HEK293 (cell line): ENCODE measurements at regions not wholly inside any gene's neighbourhood (a gene's known extent, or its start where the extent isn't known, plus 50 kb on each side); places are given as distances from the start of the nearest gene placed in this dataset.

Experiments used
- CTCF ChIA-PET: fragments of 350-600 bp; formaldehyde crosslinking; extraction: SDS; loops from one replicate; lab custom pipeline; 2021; ENCODE audit warnings: antibody characterized with exemption; lab: Yijun Ruan, JAX
- POLR2A ChIA-PET: fragments of 300-600 bp; formaldehyde crosslinking; extraction: SDS; loops from one replicate; lab custom pipeline; 2020; ENCODE audit warnings: antibody characterized with exemption, inconsistent platforms; lab: Yijun Ruan, JAX
- H3K27ac ChIP-seq: fragments of 200-500 bp; sonication (Bioruptor generic); 2 replicates; pipeline ENCODE4 v1.5.1; 2014; ENCODE audit warnings: low read depth, low read length, control low read depth, inconsistent platforms; ENCODE audit errors: extremely low read depth
- H3K36me3 ChIP-seq, 2 experiments: fragments of 200-500 bp in 1 of 2; sonication (Bioruptor generic) in 1 of 2; 1 replicate in 1 of 2; 2 replicates in 1 of 2; pipeline ENCODE4 v1.5.1; 2014 to 2017; ENCODE audit warnings: inconsistent platforms in 2 of 2, low read length in 2 of 2; ENCODE audit not compliant: control insufficient read depth in 2 of 2, insufficient read depth in 1 of 2
- H3K4me1 ChIP-seq: fragments of 200-500 bp; sonication (Bioruptor generic); 2 replicates; pipeline ENCODE4 v1.5.1; 2014; ENCODE audit warnings: mild to moderate bottlenecking, low read length, inconsistent platforms; ENCODE audit not compliant: control insufficient read depth, insufficient read depth
- H3K4me3 ChIP-seq: 2 replicates; pipeline ENCODE4 v1.5.1; 2011; ENCODE audit warnings: low read depth, mild to moderate bottlenecking, control low read depth, low read length, moderate library complexity
- H3K9me3 ChIP-seq: fragments of 200-500 bp; sonication (Bioruptor generic); 2 replicates; pipeline ENCODE4 v1.5.1; 2014; ENCODE audit warnings: low read depth, low read length, inconsistent platforms; ENCODE audit not compliant: control insufficient read depth, insufficient read depth
- BCL11A ChIP-seq: fragments of 450-650 bp; formaldehyde crosslinking; IDR thresholded peaks from 2 replicates; pipeline ENCODE4 v1.5.1; 2016; ENCODE audit warnings: low read depth, missing biosample characterization, missing genetic modification characterization
- BCL11B ChIP-seq: fragments of 450-650 bp; formaldehyde crosslinking; IDR thresholded peaks from 2 replicates; pipeline ENCODE4 v1.5.1; 2016; ENCODE audit warnings: low read depth, missing biosample characterization, missing genetic modification characterization
- KLF16 ChIP-seq: fragments of 450-650 bp; formaldehyde crosslinking; IDR thresholded peaks from 2 replicates; pipeline ENCODE4 v1.5.1; 2017; ENCODE audit warnings: missing biosample characterization, missing genetic modification characterization
- SALL2 ChIP-seq: fragments of 450-650 bp; formaldehyde crosslinking; IDR thresholded peaks from 2 replicates; pipeline ENCODE4 v1.5.0; 2017; ENCODE audit warnings: missing biosample characterization, mild to moderate bottlenecking, missing genetic modification characterization, borderline replicate concordance
- SETDB1 ChIP-seq: IDR thresholded peaks from one replicate; pipeline ENCODE4 v1.6.1; 2017; ENCODE audit warnings: mild to moderate bottlenecking, low read length, moderate library complexity, mixed read lengths; ENCODE audit not compliant: insufficient read length
- SP3 ChIP-seq: fragments of 450-650 bp; formaldehyde crosslinking; IDR thresholded peaks from 2 replicates; pipeline ENCODE4 v1.5.1; 2016; ENCODE audit warnings: missing biosample characterization, missing genetic modification characterization
- TCF7L2 ChIP-seq: IDR thresholded peaks from 2 replicates; pipeline ENCODE4 v1.6.1; 2011; ENCODE audit warnings: low read depth, mild to moderate bottlenecking, inconsistent platforms, low read length, moderate library complexity, borderline replicate concordance
- ZNF114 ChIP-seq: fragments of 450-650 bp; formaldehyde crosslinking; IDR thresholded peaks from 2 replicates; pipeline ENCODE4 v1.5.0; 2017; ENCODE audit warnings: missing biosample characterization, missing genetic modification characterization
- ZNF16 ChIP-seq: fragments of 450-650 bp; formaldehyde crosslinking; IDR thresholded peaks from 2 replicates; pipeline ENCODE4 v1.5.1; 2016; ENCODE audit warnings: low read depth, missing biosample characterization, missing genetic modification characterization
- ZNF2 ChIP-seq: fragments of 450-650 bp; formaldehyde crosslinking; IDR thresholded peaks from 2 replicates; pipeline ENCODE4 v1.5.1; 2016; ENCODE audit warnings: missing biosample characterization, missing genetic modification characterization
- ZNF366 ChIP-seq: fragments of 450-650 bp; formaldehyde crosslinking; conservative IDR thresholded peaks from 2 replicates; pipeline ENCODE4 v1.5.1; 2016; ENCODE audit warnings: missing biosample characterization, missing genetic modification characterization
- ZNF433 ChIP-seq: fragments of 450-650 bp; formaldehyde crosslinking; IDR thresholded peaks from 2 replicates; pipeline ENCODE4 v1.5.1; 2016; ENCODE audit warnings: missing biosample characterization, missing genetic modification characterization, low read depth
- ZNF518A ChIP-seq: fragments of 450-650 bp; formaldehyde crosslinking; conservative IDR thresholded peaks from 2 replicates; pipeline ENCODE4 v1.5.1; 2016; ENCODE audit warnings: low read depth, missing biosample characterization, missing genetic modification characterization
- ZNF530 ChIP-seq: fragments of 450-650 bp; formaldehyde crosslinking; IDR thresholded peaks from 2 replicates; pipeline ENCODE4 v1.5.1; 2016; ENCODE audit warnings: low read depth, missing biosample characterization, missing genetic modification characterization
- ZNF544 ChIP-seq: fragments of 450-650 bp; formaldehyde crosslinking; IDR thresholded peaks from 2 replicates; pipeline ENCODE4 v1.5.0; 2017; ENCODE audit warnings: missing biosample characterization, missing genetic modification characterization
- ZNF585B ChIP-seq: fragments of 450-650 bp; formaldehyde crosslinking; IDR thresholded peaks from 2 replicates; pipeline ENCODE4 v1.5.1; 2016; ENCODE audit warnings: missing biosample characterization, missing genetic modification characterization
- ZNF600 ChIP-seq: fragments of 450-650 bp; formaldehyde crosslinking; IDR thresholded peaks from 2 replicates; pipeline ENCODE4 v1.5.1; 2016; ENCODE audit warnings: missing biosample characterization, missing genetic modification characterization
- ZNF701 ChIP-seq: fragments of 450-650 bp; formaldehyde crosslinking; IDR thresholded peaks from 2 replicates; pipeline ENCODE4 v1.5.1; 2016; ENCODE audit warnings: missing biosample characterization, missing genetic modification characterization
- ZNF785 ChIP-seq: fragments of 450-650 bp; formaldehyde crosslinking; IDR thresholded peaks from 2 replicates; pipeline ENCODE4 v1.5.1; 2016; ENCODE audit warnings: missing biosample characterization, missing genetic modification characterization
- ZNF791 ChIP-seq: fragments of 450-650 bp; formaldehyde crosslinking; IDR thresholded peaks from 2 replicates; pipeline ENCODE4 v1.5.1; 2016; ENCODE audit warnings: missing biosample characterization, missing genetic modification characterization
- ZSCAN4 ChIP-seq: fragments of 450-650 bp; formaldehyde crosslinking; IDR thresholded peaks from 2 replicates; pipeline ENCODE4 v1.5.1; 2017; ENCODE audit warnings: missing biosample characterization, missing genetic modification characterization
- TF ChIP-seq, protein P1 (sequence below): fragments of 450-650 bp; formaldehyde crosslinking; IDR thresholded peaks from 2 replicates; pipeline ENCODE4 v1.5.1; 2016; ENCODE audit warnings: missing biosample characterization, missing genetic modification characterization

DNA sequence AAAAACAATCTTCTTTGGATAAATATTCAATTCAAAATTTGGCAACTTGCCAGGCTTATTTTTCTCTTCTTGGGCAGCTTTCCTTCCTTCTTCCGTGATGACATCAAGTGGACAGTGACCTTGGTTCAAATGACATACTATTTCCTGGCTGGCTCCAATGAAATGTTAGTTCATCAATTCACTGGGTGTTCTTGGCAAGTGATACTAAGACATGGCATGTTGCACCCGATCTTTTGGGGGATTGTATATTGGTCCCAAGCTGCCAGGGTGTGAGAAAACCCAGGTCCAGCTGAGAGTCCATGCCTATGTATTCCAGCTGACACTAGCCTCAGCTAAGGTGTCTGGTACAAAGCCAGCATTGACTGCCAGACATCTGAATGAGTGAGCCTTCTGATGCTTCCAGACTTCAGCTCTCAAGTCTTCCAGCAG lies 252.9 kb downstream of the MAT2B start:
- ChIA-PET POLR2A (no interaction called here), CTCF (no interaction called here)
- Histone ChIP-seq H3K4me3 (no peak overlapping the region), H3K4me1 (no peaks in the 10 kb centered on the region), H3K9me3 (no peaks in the 10 kb centered on the region), H3K27ac (no peak overlapping the region), H3K36me3 (no peaks in the 10 kb centered on the region)
- no peak for TF ChIP-seq TCF7L2
- no peak for TF ChIP-seq ZNF530 (tag by site-specific recombination)
- TF ChIP-seq, protein P1, sequence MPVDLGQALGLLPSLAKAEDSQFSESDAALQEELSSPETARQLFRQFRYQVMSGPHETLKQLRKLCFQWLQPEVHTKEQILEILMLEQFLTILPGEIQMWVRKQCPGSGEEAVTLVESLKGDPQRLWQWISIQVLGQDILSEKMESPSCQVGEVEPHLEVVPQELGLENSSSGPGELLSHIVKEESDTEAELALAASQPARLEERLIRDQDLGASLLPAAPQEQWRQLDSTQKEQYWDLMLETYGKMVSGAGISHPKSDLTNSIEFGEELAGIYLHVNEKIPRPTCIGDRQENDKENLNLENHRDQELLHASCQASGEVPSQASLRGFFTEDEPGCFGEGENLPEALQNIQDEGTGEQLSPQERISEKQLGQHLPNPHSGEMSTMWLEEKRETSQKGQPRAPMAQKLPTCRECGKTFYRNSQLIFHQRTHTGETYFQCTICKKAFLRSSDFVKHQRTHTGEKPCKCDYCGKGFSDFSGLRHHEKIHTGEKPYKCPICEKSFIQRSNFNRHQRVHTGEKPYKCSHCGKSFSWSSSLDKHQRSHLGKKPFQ = no peak
- no peak for TF ChIP-seq ZNF544 (tag by site-specific recombination)
- TF ChIP-seq ZNF518A (tag by site-specific recombination) = no peak
- TF ChIP-seq ZNF114 (tag by site-specific recombination) = no peak
- no peak for TF ChIP-seq ZNF16 (tag by site-specific recombination)
- no peak for TF ChIP-seq ZNF366
- no peak for TF ChIP-seq KLF16 (tag by site-specific recombination)
- no peak for TF ChIP-seq SALL2 (tag by site-specific recombination)
- no peak for TF ChIP-seq BCL11B (tag by site-specific recombination)
- TF ChIP-seq SETDB1 = no peak
- no peak for TF ChIP-seq ZNF433 (tag by site-specific recombination)

DNA sequence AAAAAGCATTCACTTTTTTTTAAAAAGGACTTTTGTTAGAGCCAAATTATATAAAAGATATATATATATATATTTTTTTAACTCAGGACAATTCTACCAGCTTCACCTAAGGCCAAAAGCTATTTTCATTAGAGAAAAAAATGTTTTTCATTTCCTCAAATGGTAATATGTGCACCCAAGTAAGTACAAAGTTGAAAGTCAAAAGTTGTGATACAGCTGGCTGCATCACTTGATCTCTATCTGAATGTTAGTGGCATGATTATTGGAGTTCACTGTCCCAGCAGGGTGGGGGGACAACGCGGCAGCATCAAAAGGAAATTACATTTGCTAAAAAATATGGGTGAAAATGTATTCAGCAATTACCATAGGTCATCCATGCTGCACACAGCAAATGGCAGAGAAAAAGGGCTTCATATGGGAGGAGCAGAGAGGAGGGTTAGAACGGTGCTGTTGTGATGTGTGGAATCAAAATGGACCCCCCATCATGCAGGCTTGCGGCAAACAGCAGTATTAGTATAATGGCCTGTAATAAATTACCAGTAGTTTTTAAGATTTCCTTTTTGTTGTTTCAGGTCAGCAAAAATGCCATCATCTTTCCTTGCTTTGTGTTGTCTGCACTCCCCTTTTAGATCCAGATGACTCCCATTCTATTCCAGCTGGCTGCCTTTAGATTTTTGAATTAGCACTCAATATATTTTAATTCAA lies 253.7 kb downstream of the MAT2B start:
- Histone ChIP-seq H3K36me3 (no peaks in the 10 kb centered on the region), H3K4me3 (no peak overlapping the region), H3K9me3 (no peaks in the 10 kb centered on the region), H3K27ac (no peak overlapping the region), H3K4me1 (no peaks in the 10 kb centered on the region)
- CTCF ChIA-PET = interaction anchor here (1.0 kb wide), 1 partner anchor 9 kb away, joined by 3 read pairs; no protein-coding TSS in a partner anchor
- no peak for TF ChIP-seq ZNF600 (tag by site-specific recombination)
- TF ChIP-seq ZNF701 = no peak
- TF ChIP-seq ZNF791 (tag by site-specific recombination) = no peak
- no peak for TF ChIP-seq SP3 (tag by site-specific recombination)
- TF ChIP-seq BCL11A (tag by site-specific recombination) = no peak
- TF ChIP-seq ZNF2 (tag by site-specific recombination) = no peak
- TF ChIP-seq ZNF785 (tag by site-specific recombination) = no peak
- no peak for TF ChIP-seq ZNF585B (tag by site-specific recombination)
- no peak for TF ChIP-seq ZSCAN4
- POLR2A ChIA-PET = no interaction called here
